ENCODE measurements at regions not wholly inside any gene's neighbourhood (a gene's known extent, or its start where the extent isn't known, plus 50 kb on each side); places are given as distances from the start of the nearest gene placed in this dataset.

DNA sequence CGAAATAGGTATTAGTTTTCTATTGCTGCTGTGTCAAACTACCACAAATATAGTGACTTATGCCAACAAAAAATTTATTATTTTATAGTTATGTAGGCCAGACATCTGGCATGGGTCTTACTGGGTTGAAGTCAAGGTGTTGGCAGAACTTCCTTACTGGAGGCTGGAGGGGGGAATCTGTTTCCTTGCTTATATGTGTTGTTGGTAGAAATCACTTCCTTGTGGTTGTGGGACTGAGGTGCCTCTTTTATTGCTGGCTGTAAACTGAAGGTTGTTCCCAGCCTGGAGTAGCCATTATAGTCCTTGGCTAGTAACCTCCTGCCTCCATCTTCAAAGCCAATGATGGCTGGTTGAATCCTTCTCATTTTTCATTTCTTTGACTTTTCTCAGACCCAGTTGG lies 439.8 kb upstream of the EEF2KMT start:
- no peak for TF ChIP-seq CTCF (IDR thresholded peaks at IDR 0.05; ENCODE audit: insufficient read depth, low read depth, low read length, missing control alignments)
- no peak for DNase-seq (ENCODE audit: low read depth)
- H3K4me3 ChIP-seq (ENCODE audit: low read length) = no peak overlapping the region

DNA sequence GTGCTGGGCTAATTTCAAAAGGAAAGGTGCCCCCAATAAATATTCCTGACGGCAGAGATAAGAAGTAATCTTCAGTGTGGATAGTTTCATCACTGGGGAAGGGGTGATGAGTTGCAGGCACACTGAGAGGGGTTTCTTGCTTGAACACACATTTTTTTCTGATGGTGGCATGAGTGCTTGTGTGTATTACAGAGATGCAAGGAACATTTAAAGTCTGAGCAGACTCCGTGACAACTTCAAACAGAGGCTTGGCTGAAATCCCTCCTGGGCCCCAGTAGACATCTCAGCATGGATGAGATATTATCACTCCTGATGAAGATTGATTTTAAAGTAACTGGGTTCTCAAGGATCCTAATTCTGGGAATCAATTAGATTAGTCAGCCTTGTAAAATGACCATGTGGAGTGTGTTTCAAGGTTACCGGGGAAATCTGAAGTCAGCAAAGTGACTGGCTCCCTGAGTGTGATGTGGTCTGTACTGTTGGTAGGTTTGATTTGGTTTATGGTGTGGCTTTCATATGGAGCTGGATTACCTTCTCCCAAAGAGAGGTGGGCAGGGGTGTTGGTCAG lies 435.8 kb upstream of the EEF2KMT start:
- no peak overlapping the region for H3K4me3 ChIP-seq (ENCODE audit: low read length)
- no peak for TF ChIP-seq CTCF (IDR thresholded peaks at IDR 0.05; ENCODE audit: insufficient read depth, low read depth, low read length, missing control alignments)
- DNase-seq (ENCODE audit: low read depth) = no peak

DNA sequence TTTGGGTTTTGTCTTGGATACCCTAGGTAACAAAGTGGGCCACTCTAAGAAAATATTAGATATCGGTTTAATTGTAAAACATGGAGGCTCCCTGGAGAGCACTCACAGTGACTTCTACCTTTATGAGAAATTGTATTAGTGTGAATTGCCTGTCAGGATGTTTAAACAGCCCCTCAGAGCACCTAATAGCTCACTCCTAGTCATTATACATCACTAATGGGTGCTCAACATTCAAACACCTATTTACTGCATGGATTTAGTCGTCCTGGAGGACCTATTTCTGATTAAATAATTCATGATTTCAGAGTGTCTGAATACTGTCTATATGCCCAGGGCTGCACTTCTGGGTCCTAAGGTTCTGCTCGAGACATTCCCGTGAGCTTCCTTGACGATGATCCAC lies 430.2 kb upstream of the EEF2KMT start:
- DNase-seq (ENCODE audit: low read depth) = no peak
- no peak overlapping the region for H3K4me3 ChIP-seq (ENCODE audit: low read length)
- no peak for TF ChIP-seq CTCF (IDR thresholded peaks at IDR 0.05; ENCODE audit: insufficient read depth, low read depth, low read length, missing control alignments)

- no peak for DNase-seq (ENCODE audit: low read depth)
- H3K4me3 ChIP-seq (ENCODE audit: low read length) = no peak overlapping the region
- TF ChIP-seq CTCF (IDR thresholded peaks at IDR 0.05; ENCODE audit: insufficient read depth, low read depth, low read length, missing control alignments) = no peak
Observed at GRCh38 chr16:5526826-5527225, 429.2 kb upstream of the EEF2KMT start.

- no peak overlapping the region for H3K4me3 ChIP-seq (ENCODE audit: low read length)
- no peak for TF ChIP-seq CTCF (IDR thresholded peaks at IDR 0.05; ENCODE audit: insufficient read depth, low read depth, low read length, missing control alignments)
- no peak for DNase-seq (ENCODE audit: low read depth)
Observed at GRCh38 chr16:5523829-5524228, 426.2 kb upstream of the EEF2KMT start.

- no peak for DNase-seq (ENCODE audit: low read depth)
- TF ChIP-seq CTCF (IDR thresholded peaks at IDR 0.05; ENCODE audit: insufficient read depth, low read depth, low read length, missing control alignments) = no peak
- no peak overlapping the region for H3K4me3 ChIP-seq (ENCODE audit: low read length)
Observed at GRCh38 chr16:5516115-5516514, 418.5 kb upstream of the EEF2KMT start.

- no peak for DNase-seq (ENCODE audit: low read depth)
- TF ChIP-seq CTCF (IDR thresholded peaks at IDR 0.05; ENCODE audit: insufficient read depth, low read depth, low read length, missing control alignments) = no peak
- H3K4me3 ChIP-seq (ENCODE audit: low read length) = no peak overlapping the region
Observed at GRCh38 chr16:5512014-5512413, 414.4 kb upstream of the EEF2KMT start.

Data from epithelial cell of esophagus (primary cell).